MCF 10A (cell line): ENCODE measurements at regions not wholly inside any gene's neighbourhood (a gene's known extent, or its start where the extent isn't known, plus 50 kb on each side); places are given as distances from the start of the nearest gene placed in this dataset.

ENCODE experiments used
- BruUV-seq: library from RNA; stranded (reverse); fragments of 400-500 nt; replicated peaks from 2 replicates; lab custom pipeline; 2021; lab: Mats Ljungman, UMichigan
- CTCF ChIA-PET: fragments of 300-600 bp; sonication (Branson Sonifier 250); formaldehyde crosslinking; extraction: SDS; loops from one replicate; lab custom pipeline; 2021; ENCODE audit warnings: antibody characterized with exemption, inconsistent platforms; lab: Yijun Ruan, JAX
- POLR2A ChIA-PET: fragments of 300-600, 350-650 bp; sonication (Branson Sonifier 250); formaldehyde crosslinking; extraction: SDS; loops from one replicate; lab custom pipeline; 2020; ENCODE audit warnings: antibody characterized with exemption, inconsistent platforms; lab: Yijun Ruan, JAX
- DNase-seq: peaks from one replicate; pipeline ENCODE4 v3.0.0-alpha.2; 2018; ENCODE audit not compliant: unreplicated experiment
- H3K27ac Mint-ChIP-seq: one replicate; pipeline ENCODE4 v1.8.0; 2022; ENCODE audit warnings: mild to moderate bottlenecking, low read depth, mixed read lengths; ENCODE audit not compliant: unreplicated experiment
- H3K27me3 Mint-ChIP-seq: one replicate; pipeline ENCODE4 v1.8.0; 2022; ENCODE audit warnings: mixed read lengths; ENCODE audit not compliant: insufficient read depth, unreplicated experiment
- H3K36me3 Mint-ChIP-seq: one replicate; pipeline ENCODE4 v1.8.0; 2022; ENCODE audit warnings: mild to moderate bottlenecking, moderate library complexity, mixed read lengths; ENCODE audit not compliant: insufficient read depth, unreplicated experiment
- H3K4me1 Mint-ChIP-seq: one replicate; pipeline ENCODE4 v1.8.0; 2022; ENCODE audit warnings: mixed read lengths; ENCODE audit not compliant: insufficient read depth, unreplicated experiment
- H3K4me3 Mint-ChIP-seq: one replicate; pipeline ENCODE4 v1.8.0; 2022; ENCODE audit warnings: mild to moderate bottlenecking, moderate library complexity, mixed read lengths; ENCODE audit not compliant: unreplicated experiment
- H3K9me3 Mint-ChIP-seq: one replicate; pipeline ENCODE4 v1.8.0; 2022; ENCODE audit warnings: mixed read lengths; ENCODE audit not compliant: unreplicated experiment
- CTCF ChIP-seq: fragments of 200-600 bp; IDR thresholded peaks from one replicate; pipeline ENCODE4 v1.8.0; 2022; ENCODE audit warnings: antibody characterized with exemption, mild to moderate bottlenecking; ENCODE audit not compliant: unreplicated experiment
- intact Hi-C: fragments of 100-400 bp; cut with micrococcal nuclease; formaldehyde crosslinking; loops from 2 replicates; pipeline ENCODE4 v1.14.1; 2022

- no peak for TF ChIP-seq CTCF
Observed at GRCh38 chr9:25177858-25178257, 500.4 kb downstream of the TUSC1 start.

DNA sequence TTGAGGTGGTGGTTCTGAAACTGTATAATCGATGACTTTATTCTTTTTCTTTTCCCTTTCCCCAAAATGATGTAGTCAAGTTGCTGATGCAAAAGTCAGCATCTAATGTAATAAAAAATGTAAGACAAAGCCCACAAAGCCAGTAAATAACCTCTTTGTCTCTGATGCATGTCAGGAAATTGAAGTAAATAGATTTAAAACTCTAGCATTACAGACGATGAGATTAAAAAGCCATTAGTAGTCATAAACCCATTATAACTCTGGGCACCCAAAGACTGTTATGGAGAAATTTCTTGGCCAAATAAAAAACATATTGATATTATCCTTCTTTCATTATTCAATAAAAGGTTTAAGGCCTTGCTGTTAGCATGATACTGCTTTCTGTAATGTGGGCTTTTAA lies 548.7 kb downstream of the TUSC1 start:
- POLR2A ChIA-PET = no interaction called here
- CTCF ChIA-PET = no interaction called here
- no peak for DNase-seq
- TF ChIP-seq CTCF = no peak
- Mint-ChIP-seq H3K4me1 (no peaks in the 10 kb centered on the region), H3K27ac (no peak overlapping the region), H3K9me3 (peaks cover 15% of the 10 kb centered on the region), H3K27me3 (no peaks in the 10 kb centered on the region), H3K4me3 (no peak overlapping the region), H3K36me3 (no peaks in the 10 kb centered on the region)
- BruUV-seq = no TSS peak
- intact Hi-C loops = no loop called here

More at GRCh38 chr9:25177858-25178257, 500.4 kb downstream of the TUSC1 start:
- no peaks in the 10 kb centered on the region for H3K4me1 Mint-ChIP-seq
- H3K9me3 Mint-ChIP-seq = peaks cover 26% of the 10 kb centered on the region
- no TSS peak for BruUV-seq
- H3K4me3 Mint-ChIP-seq = no peak overlapping the region
- no peak overlapping the region for H3K27ac Mint-ChIP-seq
- intact Hi-C loops = no loop called here
- ChIA-PET CTCF (interaction anchor here (0.5 kb wide), 1 partner anchor 56 kb away, joined by 3 read pairs; no protein-coding TSS in a partner anchor), POLR2A (no interaction called here)
- no peaks in the 10 kb centered on the region for H3K36me3 Mint-ChIP-seq
- no peaks in the 10 kb centered on the region for H3K27me3 Mint-ChIP-seq
- no peak for DNase-seq

DNA sequence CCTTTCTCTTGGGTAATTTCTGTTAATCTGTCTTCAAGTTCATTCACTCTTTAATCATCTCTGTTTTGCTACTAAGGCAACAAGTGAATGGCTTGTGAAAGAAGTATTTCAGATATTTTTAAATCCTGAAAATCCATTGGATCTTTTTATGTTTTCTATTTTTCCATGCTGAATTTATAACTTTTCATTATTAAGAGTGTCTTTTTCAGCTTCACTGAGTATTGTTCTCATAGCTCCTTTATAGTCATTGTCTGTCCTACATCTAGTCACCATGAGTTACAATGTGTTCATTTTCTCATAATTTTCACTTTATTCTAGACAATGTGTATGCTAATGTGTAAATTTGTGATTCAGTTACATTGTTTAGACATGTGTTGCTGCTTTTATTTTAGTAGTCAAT lies 556.4 kb downstream of the TUSC1 start:
- BruUV-seq = no TSS peak
- Mint-ChIP-seq H3K4me1 (no peaks in the 10 kb centered on the region), H3K27ac (no peak overlapping the region), H3K9me3 (peaks cover 7% of the 10 kb centered on the region), H3K36me3 (no peaks in the 10 kb centered on the region), H3K27me3 (no peaks in the 10 kb centered on the region), H3K4me3 (no peak overlapping the region)
- CTCF ChIA-PET = no interaction called here
- no peak for TF ChIP-seq CTCF
- no peak for DNase-seq
- POLR2A ChIA-PET = no interaction called here
- intact Hi-C loops = no loop called here

DNA sequence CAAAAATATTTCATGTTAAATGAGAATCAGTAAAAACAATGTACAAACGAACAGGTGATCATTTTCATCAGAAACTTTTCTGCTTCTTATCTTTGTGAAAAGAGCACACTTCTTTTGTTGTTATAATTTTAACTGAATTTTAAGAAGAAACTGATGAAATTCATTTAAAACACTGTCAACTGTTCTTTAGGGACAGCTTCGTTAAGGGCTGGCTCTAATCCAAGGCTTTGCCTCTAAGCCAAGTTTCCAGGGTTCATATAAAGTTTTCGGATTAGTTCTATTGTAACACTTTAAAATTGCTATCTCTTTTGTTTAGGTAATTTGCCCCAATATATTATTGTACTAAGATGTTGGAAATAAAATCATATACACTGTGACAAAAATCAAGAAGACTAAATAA lies 559.2 kb downstream of the TUSC1 start:
- Mint-ChIP-seq H3K27me3 (no peaks in the 10 kb centered on the region), H3K27ac (no peak overlapping the region), H3K4me1 (no peaks in the 10 kb centered on the region), H3K9me3 (peaks cover 14% of the 10 kb centered on the region), H3K36me3 (no peaks in the 10 kb centered on the region), H3K4me3 (no peak overlapping the region)
- ChIA-PET POLR2A (no interaction called here), CTCF (no interaction called here)
- intact Hi-C loops = no loop called here
- BruUV-seq = no TSS peak
- no peak for TF ChIP-seq CTCF
- no peak for DNase-seq
